NCI-H146 treated with DMSO at 0.1 percent for 48 hours (cell line): ENCODE measurements at regions not wholly inside any gene's neighbourhood (a gene's known extent, or its start where the extent isn't known, plus 50 kb on each side); places are given as distances from the start of the nearest gene placed in this dataset.
"Not testable (repeated sequence)": the region's sequence is repeated elsewhere in the genome, so short reads cannot be mapped to it uniquely, and the experiment has no call there.

Experiments used
- DNase-seq: peaks from one replicate; lab custom pipeline; 2025; ENCODE audit not compliant: unreplicated experiment; lab: John Stamatoyannopoulos, UW

DNA sequence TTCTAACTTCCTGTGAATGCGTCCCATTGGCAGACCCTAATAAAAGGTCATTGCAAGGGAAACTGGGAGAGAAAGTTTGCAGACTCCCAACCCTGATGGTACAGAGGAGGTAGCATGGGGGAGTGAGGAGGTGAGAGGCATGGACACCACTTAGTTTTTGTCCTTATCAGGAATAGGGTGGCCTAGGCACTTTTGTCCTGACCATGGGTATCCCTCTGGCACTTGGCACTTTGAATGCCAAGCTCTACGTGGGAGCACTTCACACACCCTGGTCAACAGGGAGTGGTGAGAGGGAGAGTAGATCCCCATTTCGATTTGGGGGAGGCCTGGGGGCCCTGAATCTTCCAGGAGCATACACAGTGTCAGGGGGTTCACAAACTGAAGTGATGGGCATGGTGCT is 75.6 kb upstream of the SH3PXD2B start:
- no peak for DNase-seq

DNA sequence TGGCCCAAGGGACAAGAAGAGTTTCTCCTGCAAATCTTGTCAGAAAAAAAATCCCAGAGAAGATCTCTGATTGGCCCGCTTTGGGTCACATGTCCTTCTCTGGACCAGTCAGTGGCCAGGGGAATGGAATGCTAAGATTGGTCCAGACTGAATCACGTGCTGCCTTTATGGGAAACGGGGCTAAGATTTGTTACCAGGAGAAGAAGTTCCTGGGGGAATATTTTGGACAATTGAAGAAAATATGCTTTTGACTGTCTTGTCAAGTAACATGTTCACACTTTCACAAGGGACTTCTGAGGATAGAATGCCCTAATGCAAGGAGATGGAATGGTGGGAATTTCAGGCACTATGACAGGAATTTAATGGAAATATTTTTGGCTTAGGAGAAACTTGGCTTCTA is 74.1 kb upstream of the SH3PXD2B start:
- DNase-seq = no peak

DNA sequence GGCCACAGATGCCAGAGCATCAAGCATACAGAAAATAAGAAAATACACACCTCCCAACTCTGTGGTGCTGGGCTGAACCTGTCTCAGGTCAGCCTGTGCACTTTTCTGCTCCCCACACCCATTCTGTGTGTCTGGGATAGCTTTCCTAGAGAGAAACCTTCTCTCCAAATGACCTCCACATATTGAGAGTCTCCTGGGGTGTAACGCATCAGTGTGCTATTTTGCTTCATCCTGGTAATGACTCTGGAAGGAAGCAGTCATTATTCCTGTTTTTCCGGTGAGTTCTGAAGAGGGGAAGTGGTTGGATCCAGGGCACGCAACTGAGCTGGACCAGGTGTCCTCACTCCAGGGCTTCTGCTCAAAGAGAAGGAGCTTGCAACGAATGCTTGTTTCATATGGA is 73.2 kb upstream of the SH3PXD2B start:
- no peak for DNase-seq

DNA sequence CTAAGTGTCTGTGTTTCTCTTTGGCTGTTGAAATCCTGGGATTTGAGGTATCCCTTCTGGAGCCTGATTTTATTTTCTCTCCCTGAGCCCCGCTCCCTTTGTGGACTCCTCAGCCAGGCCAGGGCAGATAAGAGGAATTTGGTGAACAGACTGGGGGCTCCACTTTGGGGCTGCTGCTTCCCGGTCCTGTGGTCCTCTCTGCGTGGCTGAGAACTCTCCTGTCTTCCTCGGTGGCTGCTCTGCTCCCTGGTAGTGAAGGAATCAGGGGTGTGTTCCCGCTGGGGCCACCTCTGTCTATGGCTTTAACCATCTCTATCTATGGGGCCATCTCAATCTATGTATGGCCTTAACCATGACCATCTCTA is 71.7 kb upstream of the SH3PXD2B start:
- DNase-seq = no peak

DNA sequence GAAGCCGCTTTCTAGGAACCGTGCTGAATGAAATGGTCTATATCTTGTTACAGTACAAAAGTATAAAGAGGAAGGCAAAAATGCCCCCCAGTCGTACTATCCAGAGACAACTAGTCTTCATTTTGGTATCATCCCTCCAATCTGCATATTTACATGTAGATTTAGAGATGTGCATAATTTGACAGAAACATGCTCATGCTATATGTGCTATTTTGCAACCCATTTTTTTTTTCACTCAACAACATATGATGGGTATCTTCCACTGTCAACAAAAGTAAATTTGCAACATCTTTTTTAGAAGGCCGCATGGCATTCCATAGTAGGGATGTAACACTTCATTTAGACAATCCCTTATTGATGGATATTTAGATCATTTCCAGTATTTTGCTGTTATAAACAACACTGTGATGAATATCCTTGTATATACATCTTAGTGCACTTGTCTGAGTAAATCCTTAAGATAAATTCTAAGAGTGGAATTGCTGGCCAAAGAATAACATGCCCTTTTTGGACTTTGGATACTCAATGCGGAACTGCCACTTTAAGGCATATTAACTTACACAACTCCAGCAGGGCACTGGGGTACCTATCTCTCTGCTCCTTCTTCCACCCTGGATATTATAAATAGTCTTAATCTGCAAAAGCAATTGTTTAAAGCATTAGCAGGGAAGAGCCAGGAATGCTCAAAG is 71.1 kb upstream of the SH3PXD2B start:
- no peak for DNase-seq

DNA sequence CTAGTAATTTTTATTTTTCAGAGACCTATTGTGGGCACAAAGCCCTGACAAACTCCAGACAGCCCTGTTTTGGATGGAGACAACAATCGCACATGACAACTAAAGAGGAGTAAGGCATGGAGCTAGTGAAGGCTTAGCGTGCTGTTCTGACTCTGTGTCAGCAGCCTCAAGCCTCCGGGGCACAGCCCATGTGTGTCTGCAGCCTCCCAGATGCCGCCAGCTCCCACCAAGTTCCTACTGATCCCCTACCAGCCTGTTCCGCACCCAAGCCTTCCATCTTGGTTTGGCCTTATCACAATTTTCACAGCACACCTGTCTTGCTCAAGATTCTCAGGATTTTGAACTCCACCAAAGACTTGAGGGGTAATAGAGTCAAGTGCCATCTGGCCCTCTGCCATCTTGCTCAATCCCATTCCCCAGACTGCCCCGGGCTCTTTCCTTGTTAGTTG is 70.3 kb upstream of the SH3PXD2B start:
- DNase-seq = no peak

DNA sequence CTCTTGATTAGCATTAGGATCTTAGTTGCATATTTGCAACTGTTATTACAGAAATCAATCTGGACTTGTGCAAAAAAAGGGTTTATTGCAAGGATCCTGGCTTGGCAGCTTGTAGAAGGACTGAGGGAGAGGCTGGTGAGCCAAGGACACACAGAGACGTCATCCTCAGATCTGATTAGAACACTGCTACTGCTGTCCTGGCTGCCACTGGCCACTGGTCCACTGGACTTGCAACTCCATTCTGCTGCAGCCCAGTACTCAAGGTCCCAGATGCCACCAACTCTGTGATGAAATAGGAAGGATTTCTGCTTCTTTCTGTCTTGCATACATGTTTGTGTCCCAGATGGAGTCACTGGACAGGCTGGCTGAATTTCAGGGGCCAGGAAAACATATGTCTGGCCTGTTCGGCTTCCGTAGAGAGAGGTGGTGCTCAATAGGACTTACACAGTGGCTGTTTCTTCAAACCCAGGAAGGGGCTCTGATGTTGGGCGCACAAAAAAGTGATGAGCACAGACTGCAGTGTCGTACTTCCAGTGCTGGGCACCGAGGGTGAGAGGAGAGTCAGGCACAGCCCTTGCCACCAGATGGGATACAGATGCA is 68.9 kb upstream of the SH3PXD2B start:
- no peak for DNase-seq

DNA sequence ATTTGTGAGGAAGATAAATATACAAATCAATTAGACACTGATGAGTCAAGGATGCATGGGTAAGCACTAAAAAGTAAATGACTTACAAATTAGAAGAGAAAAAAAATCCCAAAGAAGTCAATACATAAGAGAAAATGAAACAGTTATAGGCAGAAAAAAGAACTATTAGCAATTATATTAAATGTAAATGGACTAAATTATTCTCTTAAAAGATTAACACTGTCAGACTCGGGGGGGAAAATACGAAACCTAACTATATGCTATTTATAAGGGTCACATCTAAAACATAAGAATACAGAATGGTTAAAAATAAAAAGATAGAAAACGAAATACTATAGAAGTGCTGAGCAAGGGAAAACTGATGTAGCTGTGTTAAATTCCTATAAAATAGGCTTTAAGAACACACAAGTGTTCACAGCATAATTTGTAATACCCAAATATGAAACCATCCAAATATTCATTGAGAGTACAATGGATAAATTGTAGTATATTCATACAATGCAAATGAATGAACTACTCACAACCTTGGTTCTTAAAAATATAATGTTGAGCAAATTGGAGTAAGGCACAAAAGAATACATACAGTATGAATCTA is 67.1 kb upstream of the SH3PXD2B start:
- DNase-seq = no peak

DNA sequence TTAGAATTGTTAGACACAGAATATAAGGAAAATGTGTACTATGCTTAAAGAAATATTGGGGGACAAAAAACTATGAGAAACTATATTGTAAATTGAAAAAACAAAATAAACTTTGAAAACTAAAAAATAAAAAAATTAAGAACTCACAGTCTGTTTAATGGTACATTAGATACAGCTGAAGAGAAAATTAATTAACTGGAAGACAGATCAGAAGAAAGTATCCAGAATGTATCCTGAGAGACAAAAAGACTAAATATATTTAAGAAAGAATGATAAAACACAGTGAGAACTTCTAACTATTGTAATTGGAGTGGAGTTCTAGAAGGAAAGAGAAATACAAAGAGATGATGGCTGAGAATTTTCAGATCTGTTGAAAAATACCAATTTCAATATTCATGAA is 57.6 kb upstream of the SH3PXD2B start:
- DNase-seq = no peak

DNA sequence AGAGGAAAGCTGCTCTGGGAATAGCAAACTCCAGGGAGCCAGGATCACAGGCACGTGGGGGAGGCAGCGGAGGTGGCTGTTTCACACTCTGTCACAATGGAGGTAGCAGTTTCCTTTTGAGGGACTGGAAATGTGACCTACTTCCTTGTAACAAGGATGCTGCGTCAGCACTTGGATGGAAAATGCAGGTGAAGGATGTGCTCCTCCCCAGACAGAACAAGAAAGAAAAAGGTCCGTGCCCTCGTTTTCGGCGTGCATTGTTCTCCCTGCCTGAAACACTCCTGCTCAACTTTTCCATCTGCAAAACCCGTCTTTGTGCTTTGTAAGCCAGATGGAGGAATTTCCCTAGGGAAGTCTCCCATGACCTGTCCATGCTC is 55.1 kb upstream of the SH3PXD2B start:
- DNase-seq = no peak

DNA sequence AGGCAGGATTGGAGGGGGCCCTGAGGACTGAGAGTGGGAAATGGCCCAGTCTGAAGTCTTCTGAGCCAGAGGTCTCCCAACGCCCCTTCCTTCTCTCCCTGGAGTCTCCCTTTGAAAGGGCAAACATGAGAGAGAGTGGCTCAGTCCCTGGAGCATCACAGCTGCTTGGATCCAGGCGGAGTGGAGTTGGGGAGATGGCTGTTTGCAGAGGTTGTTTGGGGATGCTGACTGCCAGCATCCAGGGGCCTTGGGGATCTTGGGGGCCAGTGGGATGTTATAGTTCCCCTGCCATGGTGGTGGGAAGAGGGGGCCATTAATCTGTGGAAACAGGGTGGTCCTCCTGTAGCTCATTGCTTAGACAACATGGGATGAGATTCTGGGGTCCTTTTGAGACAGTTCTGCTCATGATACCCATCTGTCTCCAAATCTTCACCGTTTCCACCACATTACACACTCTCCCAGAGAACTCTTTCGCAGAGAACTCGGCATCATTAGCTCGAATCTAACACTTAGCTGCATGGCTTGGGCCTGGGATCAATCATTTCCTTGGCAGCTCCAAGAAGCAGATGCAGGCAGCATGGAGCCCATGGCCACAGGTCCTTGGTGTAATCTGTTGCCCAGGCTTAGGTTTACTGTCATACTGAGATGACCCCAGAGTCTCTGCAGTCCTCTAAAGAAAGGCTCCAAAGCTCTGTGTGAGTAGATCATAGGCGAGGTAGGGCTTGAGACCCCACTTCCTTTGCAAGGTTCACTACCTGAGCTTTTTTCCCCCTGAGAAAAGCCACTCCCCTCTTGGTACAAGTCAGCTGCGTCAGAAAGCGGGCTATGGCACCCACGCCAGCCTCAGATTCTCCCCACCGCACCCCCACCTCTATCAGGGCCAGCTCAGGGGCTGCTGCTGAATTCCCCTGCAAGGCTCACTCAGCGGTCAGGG is 54.4 kb upstream of the SH3PXD2B start:
- no peak for DNase-seq

DNA sequence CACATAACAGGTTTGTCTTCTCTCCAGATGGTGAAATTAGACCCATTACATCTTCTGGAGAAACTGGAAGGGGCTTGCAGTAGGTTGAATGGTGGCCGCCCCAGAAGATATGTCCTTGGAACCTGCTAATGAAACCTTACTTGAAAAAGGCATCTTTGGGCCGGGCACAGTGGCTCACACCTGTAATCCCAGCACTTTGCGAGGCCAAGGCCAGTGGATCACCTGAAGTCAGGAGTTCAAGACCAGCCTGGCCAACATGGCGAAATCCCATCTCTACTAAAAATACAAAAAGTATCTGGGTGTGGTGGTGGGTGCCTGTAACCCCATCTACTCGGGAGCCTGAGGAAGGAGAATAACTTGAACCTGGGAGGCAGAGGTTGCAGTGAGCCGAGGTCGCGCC is 53.2 kb upstream of the SH3PXD2B start:
- not testable (repeated sequence) for DNase-seq

DNA sequence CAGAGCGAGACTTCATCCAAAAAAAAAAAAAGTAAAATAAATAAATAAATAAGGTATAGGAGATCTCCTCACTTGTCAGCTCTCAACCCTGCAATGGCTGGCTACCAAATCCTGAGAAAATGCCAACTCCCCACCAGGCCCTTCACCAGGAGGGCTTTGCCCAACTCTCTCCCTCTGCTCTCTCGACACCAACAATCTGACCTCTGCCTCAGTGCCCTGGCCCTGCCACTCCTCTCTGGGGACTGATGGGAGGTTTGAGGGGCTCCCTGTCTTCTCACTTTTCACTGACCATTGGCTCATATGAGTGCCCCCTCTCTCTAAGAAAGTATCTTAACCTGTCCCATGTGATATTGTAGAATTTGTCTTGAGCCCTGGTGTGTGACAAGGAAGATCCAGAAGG is 52.6 kb upstream of the SH3PXD2B start:
- DNase-seq = no peak

DNA sequence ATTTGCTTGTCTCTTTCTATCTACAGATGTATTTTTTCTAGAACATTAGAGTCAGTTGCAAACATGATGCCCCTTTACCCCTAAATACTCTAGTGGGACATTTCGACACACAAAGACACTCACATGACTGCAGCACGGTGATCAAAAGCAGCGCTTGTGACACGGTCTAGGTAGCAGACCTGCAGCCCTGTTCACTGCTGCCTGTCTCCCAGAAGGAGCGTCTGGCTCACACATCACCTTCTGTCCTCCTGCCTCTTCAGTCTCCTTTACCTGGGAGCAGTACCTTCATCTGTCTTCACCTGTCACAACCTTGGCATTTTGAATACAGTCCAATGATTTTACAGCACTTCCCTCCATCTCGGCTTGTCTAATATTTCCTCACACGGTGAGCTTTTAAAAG is 51.9 kb upstream of the SH3PXD2B start:
- DNase-seq = no peak

DNA sequence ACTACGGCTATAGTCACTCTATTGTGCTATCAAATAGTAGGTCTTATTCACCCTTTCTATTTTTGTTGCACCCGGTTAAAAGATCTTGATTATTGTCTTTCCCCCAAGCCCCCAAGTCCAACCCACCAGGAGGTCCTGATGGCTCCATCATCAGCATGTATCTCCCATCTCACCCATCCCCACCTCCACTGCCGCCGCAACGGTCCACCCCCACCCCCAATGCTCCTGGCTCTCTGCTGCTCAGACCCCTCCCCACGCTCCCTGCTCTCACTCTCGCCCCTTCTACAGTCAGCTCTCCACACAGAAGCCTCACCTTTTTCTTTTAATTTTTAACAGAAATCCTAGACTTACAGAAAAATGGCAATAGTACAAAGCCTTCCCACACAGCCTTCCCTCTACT is 51.5 kb upstream of the SH3PXD2B start:
- DNase-seq = no peak

DNA sequence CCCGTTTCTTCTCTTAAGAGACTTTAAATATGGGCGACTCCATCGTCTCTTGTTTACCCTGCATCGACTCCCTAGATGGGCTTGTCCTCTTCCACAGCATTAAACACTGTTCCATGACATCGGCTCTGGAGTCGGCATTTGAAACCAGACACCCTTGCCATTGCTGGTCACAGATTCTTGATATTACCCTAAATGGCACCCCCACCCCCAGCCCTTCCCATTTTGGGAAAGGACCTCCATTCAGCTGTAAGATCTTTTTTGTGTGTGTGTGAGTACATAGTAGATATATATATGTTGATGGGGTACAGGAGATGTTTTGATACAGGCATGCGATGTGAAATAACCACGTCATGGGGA is 51.1 kb upstream of the SH3PXD2B start:
- DNase-seq = no peak

DNA sequence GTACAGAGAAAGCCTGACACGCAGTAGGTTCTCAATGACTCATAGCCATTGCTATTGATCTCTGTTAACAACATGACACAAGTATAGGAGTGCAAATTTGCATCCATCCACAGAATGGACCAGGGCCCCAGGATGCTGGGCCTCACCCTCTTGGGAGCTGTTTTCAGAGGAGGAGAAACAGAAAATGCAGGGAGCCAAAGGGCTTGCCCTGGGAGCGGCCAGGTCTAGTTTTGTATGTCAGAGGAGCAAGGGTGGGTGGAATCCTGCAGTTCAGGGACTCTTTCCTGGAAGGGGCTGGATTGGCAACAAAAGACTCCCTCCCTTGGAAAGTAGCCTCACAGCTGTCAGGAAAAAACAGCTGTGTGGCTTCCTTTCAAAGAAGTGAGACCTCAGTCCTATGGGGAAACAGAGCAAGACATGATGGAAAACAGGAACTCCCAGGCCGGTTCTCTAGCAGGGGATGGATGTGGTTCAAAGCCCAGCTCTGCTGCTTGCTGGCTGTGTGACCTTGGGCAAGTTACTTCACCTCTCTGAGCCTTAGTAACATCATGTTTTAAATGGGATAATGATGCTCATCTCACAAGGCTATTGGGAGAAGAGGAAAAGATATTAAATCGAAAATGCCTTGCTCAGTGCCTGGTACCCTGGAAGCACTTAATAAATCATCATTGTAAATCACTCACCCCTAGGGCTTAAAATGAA is 50.5 kb upstream of the SH3PXD2B start:
- no peak for DNase-seq

DNA sequence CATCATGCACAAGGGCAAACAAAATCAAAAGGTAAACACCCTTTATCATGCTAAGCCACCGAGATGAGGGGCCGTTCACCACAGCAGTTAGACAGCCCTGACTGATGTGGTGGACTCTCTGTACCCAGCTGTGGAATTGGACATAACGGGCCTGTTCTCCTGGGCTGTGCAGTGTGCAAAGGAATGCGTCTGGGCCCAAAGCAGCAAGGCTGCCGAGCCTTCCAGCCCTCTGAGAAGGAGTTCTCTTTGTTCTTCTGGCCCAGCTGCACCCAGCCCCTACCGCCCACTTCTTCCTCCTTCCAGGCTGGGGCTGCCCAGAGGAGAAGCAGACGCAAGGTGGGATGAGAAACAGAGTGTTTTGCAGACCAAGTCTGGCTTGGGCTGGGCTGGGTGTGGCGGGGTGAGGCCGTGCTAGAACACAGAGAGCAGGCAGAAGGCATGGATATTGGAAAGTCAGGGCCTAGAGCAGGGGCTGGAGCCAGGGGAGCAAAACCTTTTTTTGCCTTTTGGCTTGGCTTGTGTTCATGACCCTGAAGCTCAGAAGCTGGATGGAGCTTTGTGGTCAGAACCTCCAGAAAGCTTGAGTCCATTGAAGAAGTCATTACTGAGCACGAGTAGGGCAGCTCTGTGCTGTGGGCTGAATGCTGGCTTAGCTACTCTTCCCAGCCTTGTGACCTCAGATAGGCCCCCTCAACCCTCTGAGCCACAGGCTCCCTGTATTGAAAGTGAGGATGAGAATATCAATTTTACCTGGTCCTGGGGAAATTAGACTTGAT is 49.8 kb upstream of the SH3PXD2B start:
- no peak for DNase-seq
